ENCODE measurements at regions not wholly inside any gene's neighbourhood (a gene's known extent, or its start where the extent isn't known, plus 50 kb on each side); places are given as distances from the start of the nearest gene placed in this dataset.

DNA sequence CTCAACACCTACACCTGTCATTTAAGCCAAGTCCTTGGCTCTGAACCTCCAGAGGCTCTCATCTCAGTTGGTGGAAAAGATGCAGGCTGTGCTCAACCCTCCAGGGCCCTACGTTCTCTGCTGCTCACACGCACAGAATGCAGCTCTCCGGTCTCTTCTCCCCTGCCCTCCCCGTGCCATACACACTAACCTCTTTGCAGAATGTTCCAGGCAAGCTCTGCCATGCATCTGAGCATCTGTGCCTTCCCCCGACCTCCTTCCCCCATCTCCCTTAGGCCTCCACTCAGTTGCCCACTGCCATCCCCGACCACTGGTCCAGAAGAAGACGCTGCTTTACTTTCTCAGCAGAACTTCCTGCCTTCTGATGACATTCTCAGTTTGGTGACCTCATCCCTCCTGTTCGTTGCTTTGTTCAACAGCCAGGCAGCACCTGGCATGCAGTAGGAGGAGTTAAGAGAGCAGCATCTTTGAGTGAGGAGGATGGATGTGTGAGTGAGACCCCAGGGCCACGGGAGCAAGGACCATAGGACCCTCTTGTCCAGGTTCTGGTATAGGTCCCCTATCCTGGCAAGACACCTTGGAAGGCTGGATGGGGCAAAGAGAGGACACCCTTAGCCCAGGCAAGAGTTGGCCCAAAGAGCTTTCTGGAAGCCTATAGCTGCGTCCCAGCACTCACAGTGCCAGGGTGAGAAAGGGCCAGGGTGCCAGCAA is 598.0 kb downstream of the BRD1 start:
- no peaks in the 10 kb centered on the region for H3K9me3 ChIP-seq (ENCODE audit: insufficient read depth, low read depth, low read length)
- H3K9me2 ChIP-seq (replicated peaks; ENCODE audit: low read depth, low read length): no peaks in the 10 kb centered on the region
- H3K4me1 ChIP-seq (ENCODE audit: insufficient read depth, low read length, poor library complexity, severe bottlenecking): no peaks in the 10 kb centered on the region
- no peak overlapping the region for H3K4me3 ChIP-seq (ENCODE audit: low read length, poor library complexity, severe bottlenecking)
- H3K9ac ChIP-seq (ENCODE audit: low read depth, low read length, poor library complexity, severe bottlenecking): no peak overlapping the region
- no peak overlapping the region for H3K4me2 ChIP-seq (ENCODE audit: low read depth, low read length, poor library complexity, severe bottlenecking)
- no peaks in the 10 kb centered on the region for H3K27me3 ChIP-seq (ENCODE audit: insufficient read depth, low read length, poor library complexity, severe bottlenecking)
- H2AFZ ChIP-seq (ENCODE audit: low read length): no peak overlapping the region
- no peaks in the 10 kb centered on the region for H3K79me2 ChIP-seq (ENCODE audit: insufficient read depth, low read length)
- no peaks in the 10 kb centered on the region for H3K36me3 ChIP-seq (ENCODE audit: insufficient read depth, low read length)
- TF ChIP-seq, protein P1, sequence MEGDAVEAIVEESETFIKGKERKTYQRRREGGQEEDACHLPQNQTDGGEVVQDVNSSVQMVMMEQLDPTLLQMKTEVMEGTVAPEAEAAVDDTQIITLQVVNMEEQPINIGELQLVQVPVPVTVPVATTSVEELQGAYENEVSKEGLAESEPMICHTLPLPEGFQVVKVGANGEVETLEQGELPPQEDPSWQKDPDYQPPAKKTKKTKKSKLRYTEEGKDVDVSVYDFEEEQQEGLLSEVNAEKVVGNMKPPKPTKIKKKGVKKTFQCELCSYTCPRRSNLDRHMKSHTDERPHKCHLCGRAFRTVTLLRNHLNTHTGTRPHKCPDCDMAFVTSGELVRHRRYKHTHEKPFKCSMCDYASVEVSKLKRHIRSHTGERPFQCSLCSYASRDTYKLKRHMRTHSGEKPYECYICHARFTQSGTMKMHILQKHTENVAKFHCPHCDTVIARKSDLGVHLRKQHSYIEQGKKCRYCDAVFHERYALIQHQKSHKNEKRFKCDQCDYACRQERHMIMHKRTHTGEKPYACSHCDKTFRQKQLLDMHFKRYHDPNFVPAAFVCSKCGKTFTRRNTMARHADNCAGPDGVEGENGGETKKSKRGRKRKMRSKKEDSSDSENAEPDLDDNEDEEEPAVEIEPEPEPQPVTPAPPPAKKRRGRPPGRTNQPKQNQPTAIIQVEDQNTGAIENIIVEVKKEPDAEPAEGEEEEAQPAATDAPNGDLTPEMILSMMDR (conservative IDR thresholded peaks at IDR 0.05; ENCODE audit: low read length): no peak
- no peak for TF ChIP-seq EZH2phosphoT487 (IDR thresholded peaks at IDR 0.05; ENCODE audit: borderline replicate concordance)
- no peaks in the 10 kb centered on the region for H4K20me1 ChIP-seq (ENCODE audit: insufficient read depth, low read length, poor library complexity, severe bottlenecking)
- no peaks in the 10 kb centered on the region for H3F3A ChIP-seq (ENCODE audit: low read depth)

DNA sequence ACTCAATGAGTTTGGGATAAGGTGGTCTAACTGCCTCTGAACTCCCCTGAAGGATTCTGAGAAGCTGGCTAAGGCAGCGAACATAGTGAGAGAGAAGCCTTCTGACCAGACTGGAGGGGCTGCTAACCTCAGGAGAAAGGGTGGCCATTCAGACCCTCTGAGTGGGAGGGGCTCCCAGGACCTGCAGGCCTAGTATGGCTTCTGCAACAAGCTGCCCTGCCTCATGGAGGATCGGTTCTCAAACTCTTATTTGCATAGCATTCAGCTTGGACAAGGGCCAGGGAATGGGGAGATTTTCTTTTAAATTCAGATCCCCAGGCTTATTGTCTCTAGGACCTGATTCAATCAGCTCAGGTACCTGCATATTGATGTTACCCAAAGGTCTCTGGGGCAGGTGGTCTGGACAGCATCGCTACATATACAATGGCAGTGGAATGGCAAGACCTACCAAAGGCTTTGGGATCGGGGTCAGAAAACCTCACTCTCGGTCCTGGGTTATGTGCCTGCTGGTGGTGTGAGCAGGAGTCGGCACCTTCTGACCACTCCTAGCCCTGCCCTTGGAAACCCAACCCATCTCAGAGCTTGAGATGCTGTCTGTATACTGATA is 599.1 kb downstream of the BRD1 start:
- Histone ChIP-seq H3K9ac (ENCODE audit: low read depth, low read length, poor library complexity, severe bottlenecking) (no peak overlapping the region), H3K4me1 (ENCODE audit: insufficient read depth, low read length, poor library complexity, severe bottlenecking) (no peaks in the 10 kb centered on the region), H3K27me3 (ENCODE audit: insufficient read depth, low read length, poor library complexity, severe bottlenecking) (no peaks in the 10 kb centered on the region), H3K36me3 (ENCODE audit: insufficient read depth, low read length) (no peaks in the 10 kb centered on the region), H3K4me3 (ENCODE audit: low read length, poor library complexity, severe bottlenecking) (no peak overlapping the region), H3K79me2 (ENCODE audit: insufficient read depth, low read length) (no peaks in the 10 kb centered on the region), H3K4me2 (ENCODE audit: low read depth, low read length, poor library complexity, severe bottlenecking) (no peak overlapping the region), H3K9me3 (ENCODE audit: insufficient read depth, low read depth, low read length) (no peaks in the 10 kb centered on the region), H4K20me1 (ENCODE audit: insufficient read depth, low read length, poor library complexity, severe bottlenecking) (no peaks in the 10 kb centered on the region), H3F3A (ENCODE audit: low read depth) (no peaks in the 10 kb centered on the region), H3K9me2 (replicated peaks; ENCODE audit: low read depth, low read length) (no peaks in the 10 kb centered on the region), H2AFZ (ENCODE audit: low read length) (no peak overlapping the region)
- TF ChIP-seq, protein P1 (conservative IDR thresholded peaks at IDR 0.05; ENCODE audit: low read length): no peak
- TF ChIP-seq EZH2phosphoT487 (IDR thresholded peaks at IDR 0.05; ENCODE audit: borderline replicate concordance): no peak

DNA sequence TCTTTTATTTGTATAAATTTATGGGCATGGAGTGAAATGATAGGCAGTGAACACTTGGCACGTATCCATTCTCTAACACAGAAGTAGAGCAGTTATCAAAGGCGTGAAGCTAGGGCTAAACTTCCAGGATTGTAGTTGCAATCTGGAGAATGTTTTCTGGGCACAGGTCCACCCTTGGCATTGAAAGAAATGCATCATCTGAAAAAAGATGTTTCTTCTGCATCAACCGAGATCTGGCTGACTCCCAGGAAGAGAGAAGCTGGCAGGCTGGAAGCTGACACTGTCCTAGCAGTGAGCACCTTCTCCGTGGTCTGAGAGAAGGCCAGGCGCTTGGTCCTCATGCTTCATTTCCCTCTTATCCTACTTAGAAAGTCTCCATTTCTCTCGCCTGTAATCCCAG is 600.0 kb downstream of the BRD1 start:
- no peaks in the 10 kb centered on the region for H3K9me2 ChIP-seq (replicated peaks; ENCODE audit: low read depth, low read length)

More for the DNA sequence above, 600.0 kb downstream of the BRD1 start:
- Histone ChIP-seq H3K4me1 (ENCODE audit: insufficient read depth, low read length, poor library complexity, severe bottlenecking) (no peaks in the 10 kb centered on the region), H3K27me3 (ENCODE audit: insufficient read depth, low read length, poor library complexity, severe bottlenecking) (no peaks in the 10 kb centered on the region), H2AFZ (ENCODE audit: low read length) (no peak overlapping the region), H3K9me3 (ENCODE audit: insufficient read depth, low read depth, low read length) (no peaks in the 10 kb centered on the region), H3K4me3 (ENCODE audit: low read length, poor library complexity, severe bottlenecking) (no peak overlapping the region), H3K9ac (ENCODE audit: low read depth, low read length, poor library complexity, severe bottlenecking) (no peak overlapping the region), H3K4me2 (ENCODE audit: low read depth, low read length, poor library complexity, severe bottlenecking) (no peak overlapping the region), H4K20me1 (ENCODE audit: insufficient read depth, low read length, poor library complexity, severe bottlenecking) (no peaks in the 10 kb centered on the region), H3K36me3 (ENCODE audit: insufficient read depth, low read length) (no peaks in the 10 kb centered on the region), H3F3A (ENCODE audit: low read depth) (no peaks in the 10 kb centered on the region), H3K79me2 (ENCODE audit: insufficient read depth, low read length) (no peaks in the 10 kb centered on the region)
- TF ChIP-seq, protein P1 (conservative IDR thresholded peaks at IDR 0.05; ENCODE audit: low read length): no peak
- TF ChIP-seq EZH2phosphoT487 (IDR thresholded peaks at IDR 0.05; ENCODE audit: borderline replicate concordance): no peak
